ENCODE measurements at regions not wholly inside any gene's neighbourhood (a gene's known extent, or its start where the extent isn't known, plus 50 kb on each side); places are given as distances from the start of the nearest gene placed in this dataset.

DNA sequence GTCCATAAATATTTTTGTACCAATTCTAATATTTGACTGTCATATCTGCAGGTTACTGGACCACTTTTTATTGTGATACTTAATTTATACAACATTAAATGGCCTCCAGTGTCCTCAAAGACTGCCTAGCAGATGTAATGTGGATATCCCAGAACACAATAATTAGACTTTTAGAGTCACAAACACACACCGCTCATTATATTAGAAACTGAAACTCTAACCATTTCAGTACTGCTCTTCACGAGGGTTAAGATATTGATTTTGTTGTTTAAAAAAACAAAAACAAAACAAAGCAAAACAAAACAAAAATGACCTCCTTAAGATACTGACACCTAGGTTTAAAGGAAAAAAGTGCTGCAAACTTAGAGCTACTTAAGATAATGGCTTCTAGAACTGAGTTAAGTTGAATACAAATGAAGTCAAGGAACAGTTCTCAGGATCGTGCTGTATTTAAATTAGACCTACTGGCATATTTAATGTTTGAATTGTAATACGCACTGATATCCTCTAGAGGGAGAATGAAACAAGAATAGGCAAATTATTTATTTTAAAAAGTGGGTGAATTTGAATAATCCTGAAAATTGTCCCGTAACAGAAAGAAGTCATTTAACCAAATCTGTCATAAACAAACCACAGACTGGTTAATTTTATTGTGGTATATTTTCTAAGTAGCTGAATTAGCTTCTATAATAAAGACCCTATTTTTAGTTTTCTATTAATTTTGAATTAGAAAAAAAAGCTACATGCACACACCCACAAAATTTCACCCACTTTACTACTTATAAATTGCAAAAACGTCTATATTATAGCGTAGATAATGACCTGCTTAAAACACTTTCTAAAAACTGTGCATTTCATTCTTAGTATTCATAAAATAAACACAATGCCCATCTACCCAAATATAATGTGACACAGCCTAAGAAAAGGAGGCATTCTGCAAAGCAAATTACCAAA is 395.2 kb upstream of the DCN start:
- DNase-seq (ENCODE audit: low read depth): no peak

DNA sequence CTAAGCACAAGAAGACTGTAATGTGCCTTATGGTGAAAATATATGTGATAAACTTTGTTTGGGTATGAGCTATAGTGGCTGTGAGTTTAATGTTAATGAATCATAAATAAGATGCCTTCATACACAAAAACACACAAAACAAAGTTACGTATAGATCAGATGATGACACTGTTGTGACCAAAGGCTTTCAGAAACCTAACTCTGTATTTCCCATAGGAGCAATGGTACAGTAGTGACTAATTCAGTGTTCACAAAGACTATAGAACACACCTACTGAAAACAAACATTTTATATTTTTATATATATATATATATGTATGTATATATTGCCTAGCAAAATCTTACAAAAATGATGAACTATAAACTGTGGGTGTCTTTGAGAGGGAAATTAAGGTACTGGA is 393.8 kb upstream of the DCN start:
- DNase-seq (ENCODE audit: low read depth): no peak

- DNase-seq (ENCODE audit: low read depth): no peak
Observed at GRCh38 chr12:91575630-91576029, 393.0 kb upstream of the DCN start.

DNA sequence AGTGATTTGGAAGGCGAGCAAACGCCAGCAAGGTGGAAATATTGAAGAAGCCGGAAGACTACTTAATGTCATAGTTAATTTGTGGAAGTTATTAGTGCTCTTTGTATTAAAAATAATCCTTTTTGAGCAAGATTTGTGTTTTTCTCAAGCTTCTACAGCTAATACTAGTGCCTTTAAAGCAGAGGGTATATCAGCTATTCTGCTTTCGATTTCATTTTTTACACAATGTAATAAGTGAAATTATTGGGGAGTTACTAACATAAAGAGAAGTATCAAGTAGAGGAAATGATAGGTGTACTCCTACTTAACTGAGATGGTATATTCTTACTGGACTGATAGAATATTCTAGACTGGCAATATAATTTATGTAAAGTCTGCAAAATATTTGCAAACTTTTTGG is 392.4 kb upstream of the DCN start:
- no peak for DNase-seq (ENCODE audit: low read depth)

- no peak for DNase-seq (ENCODE audit: low read depth)
Observed at GRCh38 chr12:91574391-91574790, 391.8 kb upstream of the DCN start.

GRCh38 chr12:91572869-91573268 is 390.3 kb upstream of the DCN start:
- DNase-seq (ENCODE audit: low read depth): no peak

DNA sequence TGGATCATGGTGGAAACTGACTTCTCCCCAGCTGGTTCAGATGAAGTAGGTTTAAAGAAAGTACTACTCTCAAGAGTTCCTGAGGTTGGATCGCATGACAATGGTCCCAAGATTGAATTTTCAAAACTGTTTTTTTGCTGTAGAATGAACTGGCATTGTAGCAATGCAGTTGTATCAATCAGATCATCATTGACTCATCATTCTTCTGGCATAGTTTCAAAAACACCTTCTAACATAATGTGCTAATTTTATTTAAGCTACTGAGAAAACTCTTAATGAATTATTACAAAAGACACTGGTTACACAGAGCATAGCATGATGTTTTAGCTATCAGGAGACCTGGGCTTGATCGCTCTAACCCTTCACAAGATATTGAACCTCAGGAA is 384.5 kb upstream of the DCN start:
- no peak for DNase-seq (ENCODE audit: low read depth)

DNA sequence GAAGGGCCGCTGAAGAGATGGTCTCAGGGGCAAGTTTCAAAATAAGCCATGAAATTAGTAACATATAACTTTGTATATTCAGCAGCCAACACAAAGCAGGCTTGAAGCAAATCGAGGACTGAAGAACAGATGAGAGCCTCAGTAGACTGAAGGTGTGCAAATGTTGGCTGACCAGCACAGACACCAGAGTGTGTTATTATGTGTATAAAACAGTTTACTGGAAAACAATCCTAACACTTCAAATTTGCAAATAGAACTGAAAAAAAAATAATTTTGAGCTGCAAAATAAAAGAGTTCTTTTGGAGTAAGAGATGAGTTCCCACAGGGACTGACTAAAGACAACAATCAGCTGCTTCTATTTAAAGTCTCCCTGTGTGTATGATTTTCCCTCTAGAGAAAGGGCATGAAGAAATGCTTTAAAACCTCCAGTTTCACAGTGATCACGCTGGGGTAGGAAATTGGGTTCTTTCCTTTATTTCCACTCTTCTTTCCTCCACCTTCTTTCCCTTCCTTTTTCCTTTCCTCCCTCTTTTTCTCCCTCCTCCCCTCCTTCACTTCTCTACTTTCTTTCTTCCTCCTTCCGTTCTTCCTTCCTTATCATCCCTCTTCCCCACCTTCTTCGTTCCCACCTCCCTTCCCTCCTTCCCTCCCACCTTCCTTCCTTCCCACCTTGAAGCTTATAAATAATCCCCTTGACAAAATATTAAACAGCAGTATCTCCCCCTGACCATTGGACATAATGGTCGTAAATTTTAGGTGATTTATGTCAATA is 383.9 kb upstream of the DCN start:
- DNase-seq (ENCODE audit: low read depth): no peak

- DNase-seq (ENCODE audit: low read depth): no peak
Observed at GRCh38 chr12:91565846-91566245, 383.2 kb upstream of the DCN start.

GRCh38 chr12:91565246-91565645 is 382.6 kb upstream of the DCN start:
- no peak for DNase-seq (ENCODE audit: low read depth)

DNA sequence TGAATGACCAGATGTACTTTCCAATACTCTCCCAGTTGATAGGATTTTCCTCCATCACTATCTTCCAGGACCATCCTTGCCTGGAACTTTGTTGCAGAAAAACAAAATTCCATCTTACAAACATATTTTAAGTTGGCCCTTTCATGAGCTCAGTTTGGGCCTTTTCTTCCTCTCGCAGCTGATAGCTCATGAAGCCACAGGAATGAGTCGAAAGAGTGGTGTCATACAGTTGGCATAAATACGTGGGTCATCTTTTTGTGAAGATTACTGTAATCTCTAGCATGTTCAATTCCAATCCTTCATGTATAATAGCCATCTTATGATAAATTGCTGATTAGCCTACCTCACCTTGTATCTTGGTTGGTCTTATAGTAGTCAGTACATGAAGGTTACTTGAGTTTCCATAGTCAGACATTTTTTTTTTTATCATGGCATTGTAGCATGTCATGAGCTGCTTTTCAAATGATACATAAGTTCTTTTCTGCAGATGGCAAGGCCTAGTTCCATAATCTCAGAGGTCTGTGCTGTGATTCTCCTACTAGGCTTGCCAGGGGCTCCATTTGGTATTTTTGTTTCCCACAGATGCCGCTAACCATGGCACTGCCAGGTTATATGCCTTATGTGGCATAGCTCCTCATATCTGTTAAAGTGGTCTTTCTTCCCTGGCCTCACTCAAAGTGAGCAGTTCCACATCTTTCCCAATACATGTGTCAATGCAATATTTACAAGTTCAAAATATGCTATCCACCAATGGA is 380.6 kb upstream of the DCN start:
- no peak for DNase-seq (ENCODE audit: low read depth)

DNA sequence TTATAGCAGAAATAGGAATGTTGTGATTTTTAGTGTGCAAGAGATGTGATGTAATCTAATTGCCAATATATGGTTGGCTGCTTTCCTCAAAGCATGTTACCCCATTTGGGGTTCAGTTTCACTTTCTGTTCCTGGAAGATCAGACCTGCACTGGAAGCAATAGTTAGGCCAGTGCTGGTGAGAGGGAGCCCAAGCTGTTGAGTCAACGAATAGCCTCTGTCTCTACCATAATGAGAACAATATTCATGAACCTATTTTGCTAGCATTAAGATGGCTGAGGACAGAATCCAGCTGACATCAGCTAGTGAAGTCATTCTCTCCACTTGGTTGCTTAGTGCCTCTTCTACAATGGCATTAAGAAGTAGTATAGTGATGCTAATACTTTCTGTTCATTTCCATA is 379.9 kb upstream of the DCN start:
- DNase-seq (ENCODE audit: low read depth): no peak

DNA sequence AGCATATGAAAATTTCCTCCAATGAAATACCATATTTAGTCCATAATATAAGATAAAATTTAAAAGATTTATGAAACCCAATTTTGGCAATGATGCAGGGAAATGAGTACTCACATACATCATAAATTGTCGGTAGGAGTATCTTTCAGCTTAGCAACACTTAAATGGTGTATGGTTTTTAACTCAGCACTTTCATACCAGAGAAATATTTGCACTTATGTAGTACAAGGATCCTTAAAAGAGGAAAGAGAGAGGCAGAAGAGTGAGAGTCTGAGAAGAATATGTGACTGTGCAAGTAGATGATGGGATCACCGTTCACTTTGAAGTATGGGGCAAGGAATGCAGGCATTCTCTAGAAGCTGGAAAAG is 379.3 kb upstream of the DCN start:
- no peak for DNase-seq (ENCODE audit: low read depth)

DNA sequence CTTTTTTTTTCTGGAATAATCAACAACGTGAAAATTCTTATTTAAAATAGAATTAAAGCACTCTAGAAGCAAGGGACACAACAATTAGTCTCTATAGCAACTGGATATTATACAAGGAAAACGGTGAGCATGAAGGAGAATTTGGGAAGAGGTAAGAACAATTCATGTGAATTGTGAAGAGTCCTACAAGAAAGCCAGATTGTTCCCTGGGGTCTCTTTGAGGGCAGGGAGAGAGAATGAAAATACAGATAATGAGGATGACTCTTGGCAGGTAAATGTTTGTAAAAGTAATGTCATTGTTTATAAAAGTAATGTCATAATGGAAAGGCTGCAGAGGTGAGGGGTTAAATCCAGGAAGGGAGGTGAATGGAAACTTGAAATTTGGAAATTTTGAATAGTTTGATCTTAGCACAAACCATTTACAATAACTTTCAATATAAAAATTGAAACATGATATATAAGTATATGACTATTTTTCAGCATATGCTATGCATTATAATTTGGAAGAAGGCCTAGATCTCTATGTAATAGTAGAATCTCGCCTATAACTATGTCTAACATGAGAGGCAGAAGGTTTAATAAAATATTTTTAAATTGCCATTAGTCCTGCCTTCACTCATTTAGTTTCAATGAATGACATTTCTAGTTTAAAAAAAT is 378.8 kb upstream of the DCN start:
- no peak for DNase-seq (ENCODE audit: low read depth)

DNA sequence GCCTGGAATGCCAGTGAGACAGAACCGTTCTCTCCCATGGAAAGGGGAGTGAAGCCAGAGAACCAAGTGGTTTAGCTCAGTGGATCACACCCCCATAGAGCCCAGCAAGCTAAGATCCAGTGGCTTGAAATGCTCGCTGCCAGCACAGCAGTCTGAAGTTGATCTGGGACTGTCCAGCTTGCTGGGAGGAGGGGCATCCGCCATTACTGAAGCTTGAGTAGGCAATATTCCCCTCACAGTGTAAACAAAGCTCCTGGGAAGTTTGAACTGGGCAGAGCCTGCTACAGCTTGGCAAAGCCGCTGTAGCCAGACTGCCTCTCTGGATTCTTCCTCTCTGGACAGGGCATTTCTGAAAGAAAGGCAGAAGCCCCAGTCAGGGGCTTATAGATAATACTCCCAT is 374.3 kb upstream of the DCN start:
- no peak for DNase-seq (ENCODE audit: low read depth)

DNA sequence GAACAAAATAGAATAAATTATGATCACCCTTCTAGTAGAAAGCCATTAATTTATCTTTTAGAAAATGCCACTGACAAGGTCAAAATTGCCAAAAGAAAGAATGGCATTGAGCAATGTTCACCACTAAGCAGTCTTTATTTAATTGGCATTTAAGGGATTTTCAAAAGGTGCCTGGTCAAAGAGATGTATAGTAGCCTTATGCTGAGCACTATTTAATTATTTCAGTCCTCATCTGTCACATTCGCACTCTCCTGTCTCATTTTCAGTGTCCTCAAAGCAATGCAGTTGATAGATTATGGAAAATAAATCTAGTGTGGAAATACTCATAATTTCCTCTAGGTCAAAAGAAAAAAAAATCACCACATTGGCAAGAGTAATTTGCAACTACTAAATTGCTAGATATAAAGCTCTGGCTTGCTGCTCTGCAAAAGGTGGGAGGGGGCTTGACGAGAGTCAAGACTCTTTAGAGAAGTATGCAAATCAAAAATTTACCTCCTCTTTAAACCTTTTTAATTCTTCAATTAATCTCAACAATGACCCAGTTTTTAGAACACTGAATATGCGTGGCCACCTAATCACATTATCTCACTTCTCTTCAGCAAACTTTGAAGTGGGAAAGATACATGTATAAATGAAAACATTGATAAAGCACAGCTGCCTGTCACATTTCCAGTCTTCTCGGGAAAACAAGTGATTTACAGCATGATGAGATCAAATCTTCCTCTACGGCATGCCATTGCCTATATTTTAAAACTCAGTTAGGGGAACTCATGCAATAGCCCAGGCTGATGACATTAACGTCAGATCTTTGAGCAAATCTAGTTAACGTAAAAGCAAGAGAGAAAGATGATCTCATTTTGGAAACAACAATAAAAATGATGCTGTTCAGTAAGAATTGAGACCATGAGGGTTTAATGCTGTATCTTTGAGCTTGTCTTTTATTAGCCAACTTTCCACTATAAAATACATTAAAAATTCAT is 373.1 kb upstream of the DCN start:
- DNase-seq (ENCODE audit: low read depth): no peak

DNA sequence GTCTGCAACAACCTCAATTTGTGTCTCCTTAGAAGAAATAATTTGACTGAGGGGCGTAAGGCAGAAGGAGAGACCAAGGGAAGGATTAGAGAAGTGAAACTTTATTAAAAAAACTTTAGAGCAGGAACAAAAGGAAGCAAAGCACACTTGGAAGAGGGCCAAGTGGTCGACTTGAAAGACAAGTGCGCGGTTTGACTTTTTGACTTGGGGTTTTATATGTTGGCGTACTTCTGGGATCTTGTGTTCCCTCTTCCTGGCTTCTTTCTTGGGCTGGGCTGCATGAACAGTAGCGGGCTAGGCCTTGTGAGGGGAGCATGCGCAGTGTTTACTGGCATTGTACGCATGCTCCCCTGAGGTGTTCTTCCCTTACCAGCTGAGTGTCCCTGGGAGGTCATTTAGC is 369.3 kb upstream of the DCN start:
- DNase-seq (ENCODE audit: low read depth): no peak

GRCh38 chr12:91551242-91551641 is 368.6 kb upstream of the DCN start:
- DNase-seq (ENCODE audit: low read depth): no peak

- no peak for DNase-seq (ENCODE audit: low read depth)
Observed at GRCh38 chr12:91542666-91543065, 360.0 kb upstream of the DCN start.

DNA sequence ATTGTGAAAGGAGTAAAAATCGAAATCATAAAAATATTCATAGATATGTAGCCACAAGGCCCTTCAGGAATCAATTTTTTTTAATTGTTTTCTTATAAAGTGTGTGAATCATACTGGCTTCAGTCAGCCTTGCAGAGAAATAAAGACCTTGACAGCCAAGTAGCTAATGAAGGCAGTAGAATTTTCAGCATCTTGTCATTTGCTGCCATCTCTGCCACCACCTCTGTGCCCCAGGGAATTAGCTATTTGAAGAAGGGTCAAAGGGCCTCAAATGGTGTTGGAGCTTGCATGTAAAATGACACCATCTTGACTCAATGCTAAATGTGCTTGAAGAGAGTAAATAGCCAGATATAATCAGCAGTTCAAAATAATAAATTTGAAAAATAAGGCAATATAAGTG is 359.4 kb upstream of the DCN start:
- no peak for DNase-seq (ENCODE audit: low read depth)

DNA sequence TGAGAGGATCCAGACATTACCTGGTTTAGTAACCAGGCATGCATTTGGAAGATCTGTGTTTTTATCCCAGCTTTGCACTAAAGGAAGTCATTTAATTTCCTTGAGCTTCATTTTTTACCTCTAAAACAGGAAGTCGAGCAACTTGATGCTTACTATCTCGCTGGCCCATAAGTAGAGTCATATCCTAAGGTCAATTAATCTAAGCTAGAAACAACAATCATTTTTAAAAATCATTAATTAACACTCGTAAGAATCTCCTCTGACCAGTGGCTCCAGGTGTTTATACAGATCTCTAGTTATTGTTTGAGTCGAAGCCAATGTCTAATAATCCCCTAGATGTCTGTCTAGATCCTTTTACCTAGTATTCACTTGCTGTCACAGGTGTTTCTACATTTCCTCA is 355.8 kb upstream of the DCN start:
- no peak for DNase-seq (ENCODE audit: low read depth)
